ENCODE measurements at regions not wholly inside any gene's neighbourhood (a gene's known extent, or its start where the extent isn't known, plus 50 kb on each side); places are given as distances from the start of the nearest gene placed in this dataset.
"Not testable (repeated sequence)": the region's sequence is repeated elsewhere in the genome, so short reads cannot be mapped to it uniquely, and the experiment has no call there.

DNA sequence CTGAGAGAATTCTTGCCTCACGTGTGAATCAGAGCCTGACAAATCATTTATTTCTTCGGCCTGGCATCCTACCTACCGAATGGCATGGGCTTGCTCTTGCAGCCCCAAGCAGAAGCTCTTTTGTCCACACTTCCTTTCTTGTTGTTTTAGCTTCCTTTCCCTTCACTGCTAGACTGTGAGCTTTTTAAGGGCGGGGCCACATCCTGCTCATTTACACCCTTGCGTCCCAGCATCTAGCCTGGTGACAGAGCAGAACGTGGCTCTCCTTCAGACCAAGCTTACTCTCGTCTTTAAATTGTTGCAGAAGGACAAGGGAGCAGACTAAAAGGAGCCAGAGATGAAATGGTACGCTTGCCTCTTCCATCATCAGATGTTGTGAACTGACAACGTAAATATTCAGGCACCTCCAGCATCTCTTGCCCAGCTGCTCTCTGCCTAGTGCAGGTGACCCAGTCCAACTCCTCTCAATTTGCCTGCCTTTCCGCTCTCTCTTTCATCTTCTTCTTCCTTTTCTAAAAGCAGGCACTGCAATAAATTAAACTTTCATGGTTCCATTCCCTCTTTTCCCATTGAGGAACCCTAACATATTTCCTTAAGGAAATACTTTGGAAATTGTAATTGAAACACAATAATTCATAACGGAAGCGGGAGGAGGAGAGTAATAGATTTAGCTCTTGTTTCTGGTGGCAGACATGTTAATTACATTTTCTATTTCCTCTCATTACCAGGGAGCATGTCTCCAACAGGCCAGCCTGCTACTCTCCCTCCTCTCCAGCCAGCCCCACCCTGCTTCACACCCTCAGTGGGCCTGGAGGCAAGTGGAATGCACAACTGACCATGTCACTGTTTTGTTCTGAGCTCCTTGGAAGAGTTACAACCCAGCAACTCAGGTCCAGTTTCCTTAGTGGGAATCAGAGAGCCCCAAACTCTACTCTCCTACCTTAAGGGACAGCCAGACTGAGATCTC is 228.1 kb upstream of the TRIB2 start:
- peak overlapping the region; percentile 64 for H3K4me3 Mint-ChIP-seq
- ChIA-PET CTCF (interaction anchor here (0.8 to 1.5 kb wide), 2 partner anchors 9 to 227 kb away, joined by 4 to 6 read pairs; no protein-coding TSS in a partner anchor), POLR2A (no interaction called here)
- peak overlapping the region; percentile 69 for H2AFZ ChIP-seq (ENCODE audit: insufficient read depth, low read depth, low read length, poor library complexity, severe bottlenecking)
- 39% methylated on average over 9 of the region's 12 CpGs for WGBS (ENCODE audit: insufficient coverage)
- no peaks in the 10 kb centered on the region for H3K9me3 Mint-ChIP-seq (ENCODE audit: insufficient read depth)
- peak; percentile 36 for DNase-seq
- H3K36me3 ChIP-seq (replicated peaks in 1 of 2; ENCODE audit: control extremely low read depth in 1 of 2, control insufficient read depth in 1 of 2, extremely low read depth in 1 of 2, insufficient read depth in 2 of 2, low read length in 1 of 2) = no peaks in the 10 kb centered on the region
- no peaks in the 10 kb centered on the region for H4K20me1 ChIP-seq (ENCODE audit: control insufficient read depth, insufficient read depth, low read length, poor library complexity, severe bottlenecking)
- peak overlapping the region; percentile 11 to 28 for H3K27ac ChIP-seq (ENCODE audit: low read length in 2 of 2)
- peaks cover 0 to 4% (median 0%) of the 10 kb centered on the region in 3 donors for H3K9me3 ChIP-seq (ENCODE audit: control extremely low read depth in 1 of 3, control insufficient read depth in 2 of 3, insufficient read depth in 1 of 3, low read length in 2 of 3)
- H3K4me2 ChIP-seq (replicated peaks; ENCODE audit: low read depth, low read length, poor library complexity, severe bottlenecking) = peak overlapping the region; percentile 63
- H3K9ac ChIP-seq (ENCODE audit: low read length) = peak overlapping the region; percentile 1
- H3K27me3 ChIP-seq (replicated peaks in 1 of 4; ENCODE audit: control extremely low read depth in 1 of 4, control insufficient read depth in 3 of 4, insufficient read depth in 4 of 4, low read length in 3 of 4) = no peaks in the 10 kb centered on the region
- H3K4me3 ChIP-seq (ENCODE audit: control extremely low read depth in 1 of 5, extremely low read depth in 1 of 5, insufficient read depth in 1 of 5, low read depth in 2 of 5, low read length in 4 of 5) = peak overlapping the region in 2 of 5 experiments; percentile 1 to 8
- H3K4me1 ChIP-seq (ENCODE audit: control insufficient read depth in 2 of 2, insufficient read depth in 2 of 2, low read length in 2 of 2) = peaks cover 31 to 35% of the 10 kb centered on the region in 2 donors
- H3K4me1 Mint-ChIP-seq = peaks cover 43% of the 10 kb centered on the region
- H3K27ac Mint-ChIP-seq = peak overlapping the region; percentile 48
- H3K79me2 ChIP-seq (ENCODE audit: control insufficient read depth, insufficient read depth, low read length) = no peaks in the 10 kb centered on the region
- intact Hi-C loops (cut with micrococcal nuclease) = no loop called here
- ATAC-seq (ENCODE audit: low read depth) = peak; percentile 73
- no peak for TF ChIP-seq EZH2 (IDR thresholded peaks at IDR 0.05; ENCODE audit: borderline replicate concordance, insufficient read depth, low read depth, low read length, poor library complexity, severe bottlenecking)
- H3K27me3 Mint-ChIP-seq = no peaks in the 10 kb centered on the region

DNA sequence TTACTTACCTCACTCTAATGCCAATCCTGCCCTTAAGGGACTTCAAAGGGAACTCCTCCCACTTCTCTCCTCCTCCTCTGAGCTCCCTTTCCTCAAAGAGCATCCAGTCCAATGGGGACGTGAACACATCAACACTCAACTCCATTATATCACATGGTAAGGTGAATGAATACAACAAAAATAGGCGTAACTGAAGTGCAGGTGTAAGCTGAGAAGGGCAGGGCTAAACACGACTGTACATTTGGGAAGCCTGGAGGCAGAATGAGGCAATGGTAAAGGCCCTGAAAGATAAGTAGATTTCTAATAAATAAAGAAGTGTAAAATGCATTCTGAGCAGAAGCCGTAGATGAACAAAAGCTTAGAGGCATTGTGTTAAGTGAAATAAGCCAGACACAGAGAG is 226.1 kb upstream of the TRIB2 start:
- Mint-ChIP-seq H3K4me1 (peaks cover 42% of the 10 kb centered on the region), H3K9me3 (ENCODE audit: insufficient read depth) (no peaks in the 10 kb centered on the region), H3K27me3 (no peaks in the 10 kb centered on the region), H3K27ac (no peak overlapping the region), H3K4me3 (no peak overlapping the region)
- no peak for DNase-seq
- Histone ChIP-seq H3K27me3 (replicated peaks in 1 of 4; ENCODE audit: control extremely low read depth in 1 of 4, control insufficient read depth in 3 of 4, insufficient read depth in 4 of 4, low read length in 3 of 4) (no peaks in the 10 kb centered on the region), H3K4me3 (ENCODE audit: control extremely low read depth in 1 of 5, extremely low read depth in 1 of 5, insufficient read depth in 1 of 5, low read depth in 2 of 5, low read length in 4 of 5) (no peak overlapping the region), H3K36me3 (replicated peaks in 1 of 2; ENCODE audit: control extremely low read depth in 1 of 2, control insufficient read depth in 1 of 2, extremely low read depth in 1 of 2, insufficient read depth in 2 of 2, low read length in 1 of 2) (no peaks in the 10 kb centered on the region), H2AFZ (ENCODE audit: insufficient read depth, low read depth, low read length, poor library complexity, severe bottlenecking) (no peak overlapping the region), H4K20me1 (ENCODE audit: control insufficient read depth, insufficient read depth, low read length, poor library complexity, severe bottlenecking) (no peaks in the 10 kb centered on the region), H3K4me2 (replicated peaks; ENCODE audit: low read depth, low read length, poor library complexity, severe bottlenecking) (no peak overlapping the region), H3K79me2 (ENCODE audit: control insufficient read depth, insufficient read depth, low read length) (no peaks in the 10 kb centered on the region), H3K9me3 (ENCODE audit: control extremely low read depth in 1 of 3, control insufficient read depth in 2 of 3, insufficient read depth in 1 of 3, low read length in 2 of 3) (peaks cover 0 to 4% (median 0%) of the 10 kb centered on the region in 3 donors), H3K4me1 (ENCODE audit: control insufficient read depth in 2 of 2, insufficient read depth in 2 of 2, low read length in 2 of 2) (peaks cover 31 to 35% of the 10 kb centered on the region in 2 donors), H3K9ac (ENCODE audit: low read length) (no peak overlapping the region), H3K27ac (ENCODE audit: low read length in 2 of 2) (no peak overlapping the region)
- WGBS (ENCODE audit: insufficient coverage) = 94% methylated on average over 2 of the region's 4 CpGs
- no peak for TF ChIP-seq EZH2 (IDR thresholded peaks at IDR 0.05; ENCODE audit: borderline replicate concordance, insufficient read depth, low read depth, low read length, poor library complexity, severe bottlenecking)
- TF ChIP-seq, protein P1, sequence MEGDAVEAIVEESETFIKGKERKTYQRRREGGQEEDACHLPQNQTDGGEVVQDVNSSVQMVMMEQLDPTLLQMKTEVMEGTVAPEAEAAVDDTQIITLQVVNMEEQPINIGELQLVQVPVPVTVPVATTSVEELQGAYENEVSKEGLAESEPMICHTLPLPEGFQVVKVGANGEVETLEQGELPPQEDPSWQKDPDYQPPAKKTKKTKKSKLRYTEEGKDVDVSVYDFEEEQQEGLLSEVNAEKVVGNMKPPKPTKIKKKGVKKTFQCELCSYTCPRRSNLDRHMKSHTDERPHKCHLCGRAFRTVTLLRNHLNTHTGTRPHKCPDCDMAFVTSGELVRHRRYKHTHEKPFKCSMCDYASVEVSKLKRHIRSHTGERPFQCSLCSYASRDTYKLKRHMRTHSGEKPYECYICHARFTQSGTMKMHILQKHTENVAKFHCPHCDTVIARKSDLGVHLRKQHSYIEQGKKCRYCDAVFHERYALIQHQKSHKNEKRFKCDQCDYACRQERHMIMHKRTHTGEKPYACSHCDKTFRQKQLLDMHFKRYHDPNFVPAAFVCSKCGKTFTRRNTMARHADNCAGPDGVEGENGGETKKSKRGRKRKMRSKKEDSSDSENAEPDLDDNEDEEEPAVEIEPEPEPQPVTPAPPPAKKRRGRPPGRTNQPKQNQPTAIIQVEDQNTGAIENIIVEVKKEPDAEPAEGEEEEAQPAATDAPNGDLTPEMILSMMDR (IDR thresholded peaks at IDR 0.05) = no peak
- POLR2A ChIA-PET = no interaction called here
- ATAC-seq (ENCODE audit: low read depth) = no peak
- CTCF ChIA-PET = no interaction called here
- intact Hi-C loops (cut with micrococcal nuclease) = no loop called here

DNA sequence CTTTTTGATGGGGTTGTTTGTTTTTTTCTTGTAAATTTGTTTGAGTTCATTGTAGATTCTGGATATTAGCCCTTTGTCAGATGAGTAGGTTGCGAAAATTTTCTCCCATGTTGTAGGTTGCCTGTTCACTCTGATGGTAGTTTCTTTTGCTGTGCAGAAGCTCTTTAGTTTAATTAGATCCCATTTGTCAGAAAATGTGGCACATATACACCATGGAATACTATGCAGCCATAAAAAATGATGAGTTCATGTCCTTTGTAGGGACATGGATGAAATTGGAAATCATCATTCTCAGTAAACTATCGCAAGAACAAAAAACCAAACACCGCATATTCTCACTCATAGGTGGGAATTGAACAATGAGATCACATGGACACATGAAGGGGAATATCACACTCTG is 224.4 kb upstream of the TRIB2 start:
- intact Hi-C loops (cut with micrococcal nuclease); H3K79me2 ChIP-seq (ENCODE audit: control insufficient read depth, insufficient read depth, low read length); POLR2A ChIA-PET; H3K27ac ChIP-seq (ENCODE audit: low read length in 2 of 2); H3K9ac ChIP-seq (ENCODE audit: low read length); H3K36me3 ChIP-seq (replicated peaks in 1 of 2; ENCODE audit: control extremely low read depth in 1 of 2, control insufficient read depth in 1 of 2, extremely low read depth in 1 of 2, insufficient read depth in 2 of 2, low read length in 1 of 2); H2AFZ ChIP-seq (ENCODE audit: insufficient read depth, low read depth, low read length, poor library complexity, severe bottlenecking); H3K27me3 Mint-ChIP-seq; H4K20me1 ChIP-seq (ENCODE audit: control insufficient read depth, insufficient read depth, low read length, poor library complexity, severe bottlenecking); H3K9me3 ChIP-seq (ENCODE audit: control extremely low read depth in 1 of 3, control insufficient read depth in 2 of 3, insufficient read depth in 1 of 3, low read length in 2 of 3); DNase-seq; CTCF ChIA-PET; H3K27me3 ChIP-seq (replicated peaks in 1 of 4; ENCODE audit: control extremely low read depth in 1 of 4, control insufficient read depth in 3 of 4, insufficient read depth in 4 of 4, low read length in 3 of 4); H3K4me3 Mint-ChIP-seq; H3K4me3 ChIP-seq (ENCODE audit: control extremely low read depth in 1 of 5, extremely low read depth in 1 of 5, insufficient read depth in 1 of 5, low read depth in 2 of 5, low read length in 4 of 5); H3K4me2 ChIP-seq (replicated peaks; ENCODE audit: low read depth, low read length, poor library complexity, severe bottlenecking); H3K9me3 Mint-ChIP-seq (ENCODE audit: insufficient read depth); H3K27ac Mint-ChIP-seq; ATAC-seq (ENCODE audit: low read depth): not testable (repeated sequence)
- WGBS (ENCODE audit: insufficient coverage) = no CpG with 5 or more reads among the region's 3 CpGs
- H3K4me1 ChIP-seq (ENCODE audit: control insufficient read depth in 2 of 2, insufficient read depth in 2 of 2, low read length in 2 of 2) = peaks cover 19 to 21% of the 10 kb centered on the region in 2 donors
- peaks cover 29% of the 10 kb centered on the region for H3K4me1 Mint-ChIP-seq

All from B cell (primary cell).